HG03354 (cell line): ENCODE measurements at regions not wholly inside any gene's neighbourhood (a gene's known extent, or its start where the extent isn't known, plus 50 kb on each side); places are given as distances from the start of the nearest gene placed in this dataset.

Experiments
- ATAC-seq: cut with Tn5 transposase; IDR thresholded peaks from one replicate; pipeline ENCODE4 v1.9.1; 2021; ENCODE audit warnings: mild to moderate bottlenecking; ENCODE audit not compliant: unreplicated experiment, poor library complexity, severe bottlenecking

DNA sequence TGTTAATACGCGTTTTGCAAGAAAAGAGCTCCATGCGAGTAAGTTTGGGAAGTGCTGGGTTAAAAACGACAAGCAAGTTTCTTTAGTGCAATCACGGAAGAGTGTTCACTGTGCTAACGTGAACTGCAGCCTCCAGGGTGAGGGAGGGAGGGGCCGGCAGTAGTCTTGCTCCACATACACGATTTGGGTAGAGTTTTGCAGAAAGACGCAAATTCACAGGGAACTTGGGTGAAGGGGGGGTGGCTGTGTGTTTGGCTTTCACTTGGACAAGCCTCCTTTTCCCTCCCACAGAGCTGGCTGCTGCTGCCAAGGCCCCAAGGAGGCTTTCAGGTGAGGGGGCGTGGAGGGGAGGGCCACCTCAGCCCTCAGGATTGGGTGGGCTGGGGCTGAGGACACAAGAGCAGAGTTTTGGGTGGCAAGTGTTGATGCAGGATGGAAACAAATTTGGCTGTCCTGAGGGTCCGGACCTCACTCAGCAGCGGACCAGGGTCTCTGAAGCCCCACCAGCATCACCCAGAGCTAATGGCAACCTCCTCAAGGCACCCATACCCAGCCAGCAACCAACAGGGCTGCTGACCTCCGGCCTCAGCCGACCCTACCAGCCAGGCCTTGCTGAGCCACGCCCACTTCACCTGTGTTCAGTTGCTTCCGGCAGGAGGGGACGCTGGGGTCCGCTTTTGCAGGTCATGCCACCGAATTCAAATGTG, 204.5 kb downstream of the ERMARD start:
- ATAC-seq: no peak

DNA sequence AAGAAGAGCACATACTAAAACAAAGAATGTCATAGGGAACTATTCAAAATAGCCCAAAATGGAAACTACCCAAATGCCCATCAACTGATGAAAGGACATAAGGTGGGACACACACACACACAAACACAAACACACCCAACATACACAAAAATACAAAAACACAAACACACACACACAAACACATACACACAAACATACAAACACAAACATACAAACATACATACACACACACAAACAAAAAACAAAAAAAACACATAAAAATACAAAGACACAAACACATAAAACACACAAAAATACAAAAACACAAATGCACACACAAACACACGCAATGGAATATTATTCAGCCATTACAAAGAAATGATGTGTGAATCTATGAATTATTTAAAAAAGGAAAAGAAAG, 203.6 kb downstream of the ERMARD start:
- ATAC-seq: no peak

- no peak for ATAC-seq
Observed at GRCh38 chr6:169953686-169954085, 202.3 kb downstream of the ERMARD start.

- ATAC-seq: no peak
Observed at GRCh38 chr6:169950558-169950957, 199.1 kb downstream of the ERMARD start.

DNA sequence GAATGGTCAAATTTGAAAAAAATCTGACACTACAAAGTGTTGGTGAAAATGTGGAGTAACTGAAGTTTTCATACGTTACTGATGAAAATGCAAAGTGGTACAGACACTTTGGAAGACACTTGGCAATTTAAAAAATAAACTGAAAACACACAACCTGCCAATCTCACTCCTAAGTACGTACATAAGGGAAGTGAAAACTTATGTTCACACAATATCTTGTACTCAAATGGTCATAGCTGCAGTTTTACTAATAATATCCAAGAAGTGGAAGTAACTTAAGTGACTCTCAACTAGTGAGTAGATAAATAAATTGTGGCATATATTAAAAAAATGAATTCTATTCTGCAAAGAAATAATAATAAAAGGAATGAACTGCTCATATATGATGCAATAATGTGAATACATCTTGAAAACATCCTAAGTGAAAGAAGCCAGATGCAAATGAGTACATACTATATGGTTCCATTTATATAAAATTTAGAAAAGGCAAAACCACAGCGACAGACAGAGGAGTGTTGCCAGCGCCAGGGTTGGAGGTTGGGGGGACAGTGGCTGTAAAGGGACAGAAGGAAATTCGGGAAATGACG, 198.2 kb downstream of the ERMARD start:
- no peak for ATAC-seq

DNA sequence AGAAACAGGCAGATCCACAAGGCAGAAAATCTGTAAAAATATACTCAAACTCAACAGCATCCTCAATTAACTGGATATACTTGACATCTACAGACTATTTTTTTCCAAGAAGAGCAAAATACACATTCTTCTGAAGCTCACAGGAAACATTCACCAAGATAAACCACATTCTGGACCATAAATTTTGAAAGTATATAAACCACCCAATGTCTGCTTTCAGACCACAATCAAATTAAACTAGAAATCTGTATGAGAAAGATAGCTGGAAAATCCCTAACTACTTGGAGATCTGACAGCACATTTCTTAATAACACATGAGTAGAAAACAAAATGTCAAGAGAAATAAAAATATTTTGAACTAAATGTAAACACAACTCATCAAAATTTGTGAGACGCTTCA, 195.5 kb downstream of the ERMARD start:
- ATAC-seq: no peak

DNA sequence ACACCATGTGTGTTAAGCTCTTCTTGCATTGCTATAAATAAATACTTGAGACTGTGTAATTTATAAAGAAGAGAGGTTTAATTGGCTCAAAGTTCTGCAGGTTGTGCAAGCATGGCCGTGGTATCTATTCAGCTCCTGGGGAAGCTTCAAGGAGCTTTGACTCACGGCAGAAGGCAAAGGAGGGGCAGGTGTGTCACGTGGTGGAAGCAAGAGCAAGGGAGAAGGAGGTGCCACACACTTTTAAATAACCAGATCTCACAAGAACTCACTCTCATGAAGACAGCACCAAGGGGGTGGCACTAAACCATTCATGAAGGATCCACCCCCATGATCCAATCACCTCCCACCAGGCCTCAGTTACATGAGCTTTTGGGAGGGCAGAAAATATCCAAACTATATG, 193.7 kb downstream of the ERMARD start:
- no peak for ATAC-seq

- no peak for ATAC-seq
Observed at GRCh38 chr6:169944415-169944814, 193.0 kb downstream of the ERMARD start.

- no peak for ATAC-seq
Observed at GRCh38 chr6:169944061-169944337, 192.6 kb downstream of the ERMARD start.

DNA sequence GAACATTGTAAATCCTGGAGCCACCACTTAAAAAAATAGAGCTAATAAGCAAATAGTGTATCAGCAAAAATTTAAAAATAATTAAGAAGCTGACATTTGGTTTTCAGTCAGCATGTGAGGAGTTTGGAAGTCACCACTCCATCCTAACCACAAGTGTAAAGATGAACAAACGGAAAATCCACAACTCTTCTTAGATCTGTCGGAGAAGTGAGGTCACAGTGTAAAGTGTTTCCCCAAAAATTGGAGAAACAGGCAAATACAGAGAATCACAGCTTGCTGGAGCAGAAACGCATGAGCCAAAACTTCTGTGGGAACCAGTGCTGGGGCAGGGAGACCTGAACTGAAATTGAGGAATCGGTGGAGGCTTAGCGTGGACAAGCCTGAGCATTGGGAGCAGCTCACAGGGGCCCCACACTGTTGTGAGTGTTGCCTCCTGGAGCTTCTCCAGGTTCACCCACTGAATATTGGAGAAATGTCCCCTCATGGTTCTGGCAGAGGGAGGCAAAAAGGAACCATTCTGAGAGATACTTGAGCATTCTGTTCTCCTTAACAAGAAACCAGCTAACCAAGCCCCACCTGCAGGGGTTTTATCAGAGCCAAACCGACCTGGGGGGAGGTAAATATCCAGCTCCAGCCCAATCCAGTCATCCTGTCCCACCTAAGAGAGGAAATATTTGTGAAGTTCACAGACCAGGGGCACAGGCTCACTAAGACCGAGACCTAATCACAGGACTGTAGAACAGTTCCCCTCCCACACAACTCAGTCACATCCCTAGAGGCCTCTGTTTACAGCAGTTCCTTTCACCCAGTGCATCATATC, 192.0 kb downstream of the ERMARD start:
- ATAC-seq: no peak

- ATAC-seq: no peak
Observed at GRCh38 chr6:169942173-169942572, 190.8 kb downstream of the ERMARD start.

- no peak for ATAC-seq
Observed at GRCh38 chr6:169940481-169941271, 189.3 kb downstream of the ERMARD start.

- ATAC-seq: no peak
Observed at GRCh38 chr6:169939554-169940164, 188.2 kb downstream of the ERMARD start.

- no peak for ATAC-seq
Observed at GRCh38 chr6:169938731-169939130, 187.3 kb downstream of the ERMARD start.

DNA sequence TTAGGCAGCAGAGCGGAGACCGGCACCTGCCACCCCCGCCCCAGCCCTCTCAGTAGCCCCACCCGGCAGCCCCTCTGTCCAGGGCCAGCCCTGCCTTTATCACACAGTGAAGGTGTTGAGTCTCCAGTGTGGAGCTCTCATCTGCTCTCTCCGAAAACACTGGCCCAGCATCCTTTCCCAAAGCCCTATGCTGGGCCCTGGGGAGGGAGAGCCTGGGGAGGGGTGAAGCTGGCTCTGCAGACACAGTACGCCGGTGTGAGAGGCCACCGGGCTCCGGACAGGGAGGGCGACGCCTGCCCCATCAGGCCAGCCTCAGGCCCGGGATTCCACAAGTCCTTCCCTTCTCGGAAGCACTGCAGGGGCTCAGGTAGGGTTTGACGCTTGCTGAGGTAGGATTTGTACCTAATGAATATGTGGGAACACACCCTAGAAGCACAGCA, 186.9 kb downstream of the ERMARD start:
- no peak for ATAC-seq

- ATAC-seq: no peak
Observed at GRCh38 chr6:169937389-169938261, 186.2 kb downstream of the ERMARD start.

DNA sequence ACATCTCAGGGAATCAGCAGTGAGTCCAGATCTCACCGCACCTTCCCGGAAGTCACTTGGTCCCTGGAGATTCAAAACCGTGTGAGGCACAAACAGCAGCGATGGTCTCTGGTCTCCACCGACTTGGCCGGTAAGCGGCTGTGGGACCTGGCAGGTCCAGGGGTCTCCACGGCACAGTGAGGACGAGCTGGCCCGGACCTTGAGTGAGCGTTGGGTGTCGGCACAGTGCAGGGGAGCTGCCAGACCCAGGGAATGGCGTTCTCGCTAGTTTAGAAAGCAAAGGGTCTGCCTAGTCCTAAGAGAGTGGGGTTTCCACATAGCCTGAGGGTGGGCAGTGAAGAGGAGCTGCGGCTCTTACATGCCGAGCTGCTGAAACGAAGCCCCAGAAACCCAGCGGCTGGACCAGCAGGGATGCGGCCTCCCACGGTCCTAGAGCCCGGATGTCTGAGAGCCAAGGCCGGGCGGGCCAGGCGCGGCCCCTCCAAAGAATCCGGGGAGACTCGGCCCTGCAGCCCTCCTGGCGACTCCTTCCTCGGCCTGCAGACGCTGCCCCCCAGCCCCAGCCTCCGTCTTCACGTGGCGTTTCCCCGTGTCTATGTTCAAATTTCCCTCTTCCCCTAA, 185.0 kb downstream of the ERMARD start:
- ATAC-seq: no peak

GRCh38 chr6:169935861-169936260, 184.4 kb downstream of the ERMARD start:
- ATAC-seq: no peak

DNA sequence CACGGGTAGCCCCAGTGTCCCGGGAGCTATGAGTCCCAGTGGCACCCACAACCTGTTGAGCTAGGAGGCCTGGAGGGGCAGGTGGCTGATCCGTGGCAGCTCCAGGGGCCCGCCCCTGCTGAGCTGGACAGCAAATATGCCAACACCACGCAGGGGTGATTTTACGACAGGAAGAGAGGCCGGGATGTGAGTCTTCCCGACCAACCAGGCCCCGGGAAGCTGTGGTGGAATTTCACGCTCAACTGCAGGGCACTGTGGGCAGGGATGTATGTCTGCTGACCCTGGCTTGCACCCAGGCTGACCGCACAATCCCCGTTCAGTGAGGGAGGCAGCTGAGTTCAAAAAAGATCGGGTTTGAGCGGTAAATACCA, 183.9 kb downstream of the ERMARD start:
- no peak for ATAC-seq
